NCI-H2171 treated with DMSO at 0.1 percent for 48 hours (cell line): ENCODE measurements at regions not wholly inside any gene's neighbourhood (a gene's known extent, or its start where the extent isn't known, plus 50 kb on each side); places are given as distances from the start of the nearest gene placed in this dataset.

Experiments
- DNase-seq: peaks from one replicate; lab custom pipeline; 2025; lab: John Stamatoyannopoulos, UW

- DNase-seq: peak; percentile 11
These were observed 291.8 kb downstream of the ICOS start for GRCh38 chr2:204228169-204228886.

GRCh38 chr2:204234248-204234647 lies 297.7 kb downstream of the ICOS start:
- no peak for DNase-seq

GRCh38 chr2:204234879-204235278 lies 298.3 kb downstream of the ICOS start:
- peak; percentile 13 for DNase-seq

GRCh38 chr2:204237416-204237815 lies 300.9 kb downstream of the ICOS start:
- DNase-seq: no peak

- DNase-seq: no peak
These were observed 303.0 kb downstream of the ICOS start for GRCh38 chr2:204239411-204240165.

- DNase-seq: no peak
These were observed 304.3 kb upstream of the PARD3B start for GRCh38 chr2:204240961-204241360.

- DNase-seq: no peak
These were observed 295.8 kb upstream of the PARD3B start for GRCh38 chr2:204249437-204249836.

- DNase-seq: no peak
These were observed 294.6 kb upstream of the PARD3B start for GRCh38 chr2:204250692-204251091.

- DNase-seq: no peak
These were observed 293.9 kb upstream of the PARD3B start for GRCh38 chr2:204251158-204251997.

GRCh38 chr2:204251998-204252376 lies 293.3 kb upstream of the PARD3B start:
- DNase-seq: no peak

GRCh38 chr2:204255071-204255470 lies 290.2 kb upstream of the PARD3B start:
- peak; percentile 35 for DNase-seq

- no peak for DNase-seq
These were observed 289.7 kb upstream of the PARD3B start for GRCh38 chr2:204255526-204255925.

- DNase-seq: no peak
These were observed 287.5 kb upstream of the PARD3B start for GRCh38 chr2:204257781-204258180.

GRCh38 chr2:204258890-204259289 lies 286.4 kb upstream of the PARD3B start:
- DNase-seq: no peak

- peak; percentile 86 for DNase-seq
These were observed 285.0 kb upstream of the PARD3B start for GRCh38 chr2:204260162-204260877.

GRCh38 chr2:204260901-204261300 lies 284.4 kb upstream of the PARD3B start:
- peak; percentile 75 for DNase-seq

GRCh38 chr2:204261846-204262245 lies 283.4 kb upstream of the PARD3B start:
- no peak for DNase-seq

GRCh38 chr2:204264085-204264553 lies 281.2 kb upstream of the PARD3B start:
- DNase-seq: no peak

GRCh38 chr2:204264621-204265140 lies 280.6 kb upstream of the PARD3B start:
- DNase-seq: peak; percentile 98

- DNase-seq: no peak
These were observed 279.5 kb upstream of the PARD3B start for GRCh38 chr2:204265681-204266181.

- no peak for DNase-seq
These were observed 276.8 kb upstream of the PARD3B start for GRCh38 chr2:204268458-204268857.
